ENCODE measurements at regions not wholly inside any gene's neighbourhood (a gene's known extent, or its start where the extent isn't known, plus 50 kb on each side); places are given as distances from the start of the nearest gene placed in this dataset.

DNA sequence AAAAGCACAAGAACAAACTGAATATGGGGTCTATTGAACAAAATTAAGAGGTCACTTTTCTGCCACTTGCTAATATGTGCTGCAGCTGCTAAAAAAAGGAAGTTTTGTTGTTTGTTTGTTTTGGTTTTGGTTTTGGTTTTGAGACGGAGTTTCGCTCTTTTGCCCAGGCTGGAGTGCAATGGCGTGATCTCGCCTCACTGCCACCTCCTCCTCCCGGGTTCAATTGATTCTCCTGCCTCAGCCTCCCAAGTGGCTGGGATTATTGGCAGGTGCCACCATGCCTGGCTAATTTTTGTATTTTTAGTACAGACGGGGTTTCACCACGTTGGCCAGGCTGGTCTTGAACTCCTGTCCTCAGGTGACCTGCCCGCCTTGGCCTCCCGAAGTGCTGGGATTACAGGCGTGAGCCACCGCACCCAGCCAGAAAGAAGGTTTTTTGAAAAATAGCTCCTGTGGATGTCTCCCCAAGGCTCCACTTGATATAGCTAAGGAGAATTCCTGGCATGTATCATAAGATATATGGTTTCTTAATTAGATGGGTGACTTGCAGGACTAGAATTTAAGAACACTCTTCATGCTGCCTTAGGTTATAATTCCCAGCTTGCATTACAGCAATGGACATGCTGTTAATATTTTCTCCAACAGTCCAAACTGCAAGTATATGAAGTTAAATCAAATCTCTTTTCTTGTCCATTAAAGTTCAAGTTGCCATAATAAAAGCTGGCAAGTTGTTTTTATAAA lies 237.6 kb upstream of the AMIGO2 start:
- Histone ChIP-seq H3K4me3 (replicated peaks in 1 of 3) (no peak overlapping the region), H3K27me3 (no peaks in the 10 kb centered on the region), H3K9me3 (no peaks in the 10 kb centered on the region), H3K4me1 (no peaks in the 10 kb centered on the region), H3K27ac (no peak overlapping the region), H3K36me3 (no peaks in the 10 kb centered on the region)
- intact Hi-C loops (cut with DNase I), result no loop called here
- WGBS, 2 donors, result 70% methylated on average over 10 to 11 of the region's 11 CpGs
- no peak for TF ChIP-seq CTCF (IDR thresholded peaks at IDR 0.05)
- no peak for TF ChIP-seq POLR2A (IDR thresholded peaks at IDR 0.05)
- DNase-seq, result no peak

- DNase-seq, result no peak
- Histone ChIP-seq H3K36me3 (no peaks in the 10 kb centered on the region), H3K9me3 (no peaks in the 10 kb centered on the region), H3K27me3 (no peaks in the 10 kb centered on the region), H3K27ac (no peak overlapping the region), H3K4me1 (no peaks in the 10 kb centered on the region), H3K4me3 (replicated peaks in 1 of 3) (no peak overlapping the region)
- no peak for TF ChIP-seq POLR2A (IDR thresholded peaks at IDR 0.05)
- intact Hi-C loops (cut with DNase I), result no loop called here
- 55 to 60% methylated on average over 2 of the region's 2 CpGs for WGBS, 2 donors
Observed at GRCh38 chr12:47316609-47317049, 236.9 kb upstream of the AMIGO2 start.

DNA sequence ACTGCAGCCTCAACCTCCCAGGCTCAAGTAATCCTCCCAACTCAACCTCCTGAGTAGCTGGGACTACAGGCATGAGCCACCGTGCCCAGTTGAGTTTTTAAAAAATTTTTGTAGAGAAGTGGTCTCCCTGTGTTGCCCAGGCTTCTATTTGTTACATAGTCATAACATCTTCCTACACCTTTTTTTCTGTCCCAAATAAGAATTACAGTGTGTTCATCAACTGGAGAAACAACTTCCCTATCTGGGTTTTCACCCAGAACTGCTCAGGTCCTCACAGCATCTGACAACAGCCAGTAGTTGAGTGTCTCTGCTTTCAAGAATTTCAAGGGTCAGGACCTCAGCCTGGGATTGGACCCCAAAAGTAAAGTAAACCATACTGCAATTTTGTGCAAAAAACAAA lies 235.2 kb upstream of the AMIGO2 start:
- Histone ChIP-seq H3K4me3 (replicated peaks in 1 of 3) (no peak overlapping the region), H3K9me3 (no peaks in the 10 kb centered on the region), H3K27me3 (no peaks in the 10 kb centered on the region), H3K27ac (no peak overlapping the region), H3K4me1 (no peaks in the 10 kb centered on the region), H3K36me3 (no peaks in the 10 kb centered on the region)
- WGBS, 2 donors, result 80 to 89% methylated on average over 1 of the region's 1 CpG
- no peak for TF ChIP-seq CTCF (IDR thresholded peaks at IDR 0.05)
- no peak for TF ChIP-seq POLR2A (IDR thresholded peaks at IDR 0.05)
- no peak for DNase-seq
- intact Hi-C loops (cut with DNase I), result no loop called here

DNA sequence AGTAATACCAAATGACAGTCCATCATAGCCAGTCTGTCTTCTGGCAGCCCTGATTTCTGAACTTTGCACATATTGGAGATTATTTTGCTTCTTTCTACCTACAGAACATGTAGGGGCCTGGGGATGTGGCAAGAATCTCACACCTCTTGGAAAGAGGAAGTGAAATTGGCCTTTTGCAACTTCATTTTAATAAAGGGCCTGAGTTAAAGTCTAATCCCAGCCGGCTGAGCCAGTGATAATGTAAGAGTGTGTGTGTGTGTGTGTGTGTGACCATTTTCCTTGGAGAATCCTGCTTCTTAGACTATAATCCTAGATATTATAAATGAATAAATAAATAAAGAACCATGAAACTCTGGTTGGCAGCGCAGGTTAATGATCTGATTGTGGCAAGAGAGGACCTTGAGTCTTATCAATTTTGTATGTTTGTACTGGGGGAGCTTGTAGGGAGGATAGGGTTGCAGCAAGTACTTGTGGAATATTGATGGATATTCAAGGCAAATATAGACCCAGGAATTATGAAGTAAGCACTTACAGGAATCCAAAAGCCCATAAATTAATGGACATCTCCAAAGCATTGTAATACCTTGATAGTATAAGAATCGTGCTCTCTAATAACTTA lies 233.2 kb upstream of the AMIGO2 start:
- TF ChIP-seq POLR2A (IDR thresholded peaks at IDR 0.05), result no peak
- no peak for TF ChIP-seq CTCF (IDR thresholded peaks at IDR 0.05)
- no peak for DNase-seq
- Histone ChIP-seq H3K27ac (no peak overlapping the region), H3K27me3 (no peaks in the 10 kb centered on the region), H3K4me1 (no peaks in the 10 kb centered on the region), H3K4me3 (replicated peaks in 1 of 3) (no peak overlapping the region), H3K36me3 (no peaks in the 10 kb centered on the region), H3K9me3 (no peaks in the 10 kb centered on the region)
- intact Hi-C loops (cut with DNase I), result no loop called here
- WGBS, 2 donors, result 80 to 93% methylated on average over 3 of the region's 3 CpGs

DNA sequence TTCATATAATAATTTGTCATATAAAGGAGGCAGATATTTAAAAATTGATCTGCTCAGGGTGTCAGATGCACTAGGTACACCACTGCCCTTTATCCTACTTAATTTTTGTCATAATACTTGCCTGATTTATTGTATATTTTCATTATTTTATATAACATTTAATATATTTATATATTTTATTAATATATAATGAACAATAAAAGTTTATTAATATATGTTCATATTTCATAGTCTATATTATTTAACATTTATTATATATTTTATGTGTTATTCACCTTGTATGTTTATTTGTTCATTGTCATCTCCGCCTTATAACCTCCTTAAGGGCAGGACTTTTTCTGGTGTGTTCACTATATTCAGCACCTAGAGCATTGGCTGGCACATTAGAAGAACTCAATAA lies 232.4 kb upstream of the AMIGO2 start:
- H3K4me3 ChIP-seq (replicated peaks in 1 of 3), result no peak overlapping the region
- no peaks in the 10 kb centered on the region for H3K4me1 ChIP-seq
- WGBS, 2 donors, result 96 to 98% methylated on average over 1 of the region's 1 CpG
- TF ChIP-seq CTCF (IDR thresholded peaks at IDR 0.05), result no peak
- TF ChIP-seq POLR2A (IDR thresholded peaks at IDR 0.05), result no peak
- no peaks in the 10 kb centered on the region for H3K9me3 ChIP-seq
- H3K27me3 ChIP-seq, result no peaks in the 10 kb centered on the region
- no peak overlapping the region for H3K27ac ChIP-seq
- intact Hi-C loops (cut with DNase I), result no loop called here
- no peaks in the 10 kb centered on the region for H3K36me3 ChIP-seq
- no peak for DNase-seq
